ENCODE measurements at regions not wholly inside any gene's neighbourhood (a gene's known extent, or its start where the extent isn't known, plus 50 kb on each side); places are given as distances from the start of the nearest gene placed in this dataset.
A peak's percentile ranks its signal among the peaks of the same experiment; 100 is the strongest.
"Not testable (repeated sequence)": the region's sequence is repeated elsewhere in the genome, so short reads cannot be mapped to it uniquely, and the experiment has no call there.

GRCh38 chr15:59812250-59812870, 123.2 kb upstream of the BNIP2 start:
- WGBS: 73% methylated on average over 15 of the region's 15 CpGs
- Histone ChIP-seq H3K9me3 (ENCODE audit: insufficient read depth, low read depth, low read length) (no peaks in the 10 kb centered on the region), H3K27me3 (ENCODE audit: insufficient read depth, low read length) (no peaks in the 10 kb centered on the region), H3K4me1 (ENCODE audit: insufficient read depth, low read length) (peaks cover 8% of the 10 kb centered on the region; the same call in 1 of the 2 replicates), H3K36me3 (ENCODE audit: insufficient read depth, low read length) (no peaks in the 10 kb centered on the region), H3K27ac (ENCODE audit: low read depth, low read length) (no peak overlapping the region), H3K4me3 (ENCODE audit: low read length) (no peak overlapping the region), H3K9ac (ENCODE audit: low read depth, low read length) (no peak overlapping the region)

- H3K27me3 ChIP-seq (ENCODE audit: insufficient read depth, low read length); H3K9me3 ChIP-seq (ENCODE audit: insufficient read depth, low read depth, low read length); H3K36me3 ChIP-seq (ENCODE audit: insufficient read depth, low read length); H3K27ac ChIP-seq (ENCODE audit: low read depth, low read length); H3K4me1 ChIP-seq (ENCODE audit: insufficient read depth, low read length): not testable (repeated sequence)
- Histone ChIP-seq H3K4me3 (ENCODE audit: low read length) (peak overlapping the region; percentile 47), H3K9ac (ENCODE audit: low read depth, low read length) (peak overlapping the region; percentile 61; the same call in 1 of the 2 replicates)
- 52% methylated on average over 19 of the region's 19 CpGs for WGBS
Observed at GRCh38 chr15:59803293-59803966, 114.3 kb upstream of the BNIP2 start.

GRCh38 chr15:59801649-59802048, 112.5 kb upstream of the BNIP2 start:
- H3K27ac ChIP-seq (ENCODE audit: low read depth, low read length): no peak overlapping the region
- 83% methylated on average over 1 of the region's 1 CpG for WGBS

GRCh38 chr15:59798605-59798917, 109.4 kb upstream of the BNIP2 start:
- Histone ChIP-seq H3K4me1 (ENCODE audit: insufficient read depth, low read length) (0 out of 2 replicates have a peak, but pooled peaks cover 6% of the 10 kb centered on the region), H3K36me3 (ENCODE audit: insufficient read depth, low read length) (no peaks in the 10 kb centered on the region), H3K9ac (ENCODE audit: low read depth, low read length) (no peak overlapping the region), H3K9me3 (ENCODE audit: insufficient read depth, low read depth, low read length) (no peaks in the 10 kb centered on the region), H3K27ac (ENCODE audit: low read depth, low read length) (no peak overlapping the region), H3K27me3 (ENCODE audit: insufficient read depth, low read length) (no peaks in the 10 kb centered on the region), H3K4me3 (ENCODE audit: low read length) (no peak overlapping the region)
- WGBS: 64% methylated on average over 5 of the region's 5 CpGs

More at GRCh38 chr15:59801649-59802048, 112.5 kb upstream of the BNIP2 start:
- H3K36me3 ChIP-seq (ENCODE audit: insufficient read depth, low read length): no peaks in the 10 kb centered on the region
- H3K9me3 ChIP-seq (ENCODE audit: insufficient read depth, low read depth, low read length): no peaks in the 10 kb centered on the region
- H3K9ac ChIP-seq (ENCODE audit: low read depth, low read length): no peak overlapping the region
- no peak overlapping the region for H3K4me3 ChIP-seq (ENCODE audit: low read length)
- H3K4me1 ChIP-seq (ENCODE audit: insufficient read depth, low read length): 0 out of 2 replicates have a peak, but pooled peaks cover 6% of the 10 kb centered on the region
- H3K27me3 ChIP-seq (ENCODE audit: insufficient read depth, low read length): no peaks in the 10 kb centered on the region

- Histone ChIP-seq H3K27me3 (ENCODE audit: insufficient read depth, low read length) (no peaks in the 10 kb centered on the region), H3K4me1 (ENCODE audit: insufficient read depth, low read length) (0 out of 2 replicates have a peak, but pooled peaks cover 2% of the 10 kb centered on the region), H3K27ac (ENCODE audit: low read depth, low read length) (no peak overlapping the region), H3K4me3 (ENCODE audit: low read length) (no peak overlapping the region), H3K36me3 (ENCODE audit: insufficient read depth, low read length) (no peaks in the 10 kb centered on the region), H3K9me3 (ENCODE audit: insufficient read depth, low read depth, low read length) (no peaks in the 10 kb centered on the region), H3K9ac (ENCODE audit: low read depth, low read length) (no peak overlapping the region)
- WGBS: 100% methylated on average over 3 of the region's 3 CpGs
Observed at GRCh38 chr15:59797756-59798604, 108.9 kb upstream of the BNIP2 start.

GRCh38 chr15:59794229-59794886, 105.2 kb upstream of the BNIP2 start:
- no peak overlapping the region for H3K4me3 ChIP-seq (ENCODE audit: low read length)
- H3K4me1 ChIP-seq (ENCODE audit: insufficient read depth, low read length): no peaks in the 10 kb centered on the region
- no peak overlapping the region for H3K27ac ChIP-seq (ENCODE audit: low read depth, low read length)
- no peaks in the 10 kb centered on the region for H3K9me3 ChIP-seq (ENCODE audit: insufficient read depth, low read depth, low read length)
- WGBS: 80% methylated on average over 6 of the region's 7 CpGs
- no peaks in the 10 kb centered on the region for H3K27me3 ChIP-seq (ENCODE audit: insufficient read depth, low read length)
- no peak overlapping the region for H3K9ac ChIP-seq (ENCODE audit: low read depth, low read length)
- no peaks in the 10 kb centered on the region for H3K36me3 ChIP-seq (ENCODE audit: insufficient read depth, low read length)

- H3K9me3 ChIP-seq (ENCODE audit: insufficient read depth, low read depth, low read length): no peaks in the 10 kb centered on the region
- no peak overlapping the region for H3K27ac ChIP-seq (ENCODE audit: low read depth, low read length)
- no peaks in the 10 kb centered on the region for H3K36me3 ChIP-seq (ENCODE audit: insufficient read depth, low read length)
- WGBS: 94% methylated on average over 13 of the region's 13 CpGs
- no peak overlapping the region for H3K9ac ChIP-seq (ENCODE audit: low read depth, low read length)
- no peaks in the 10 kb centered on the region for H3K27me3 ChIP-seq (ENCODE audit: insufficient read depth, low read length)
- H3K4me1 ChIP-seq (ENCODE audit: insufficient read depth, low read length): no peaks in the 10 kb centered on the region
- H3K4me3 ChIP-seq (ENCODE audit: low read length): no peak overlapping the region
Observed at GRCh38 chr15:59792359-59792758, 103.2 kb upstream of the BNIP2 start.

- H3K9ac ChIP-seq (ENCODE audit: low read depth, low read length): no peak overlapping the region
- WGBS: 86% methylated on average over 3 of the region's 3 CpGs
- H3K27ac ChIP-seq (ENCODE audit: low read depth, low read length): no peak overlapping the region
- no peak overlapping the region for H3K4me3 ChIP-seq (ENCODE audit: low read length)
- H3K27me3 ChIP-seq (ENCODE audit: insufficient read depth, low read length): no peaks in the 10 kb centered on the region
- H3K9me3 ChIP-seq (ENCODE audit: insufficient read depth, low read depth, low read length): no peaks in the 10 kb centered on the region
- H3K4me1 ChIP-seq (ENCODE audit: insufficient read depth, low read length): no peaks in the 10 kb centered on the region
- no peaks in the 10 kb centered on the region for H3K36me3 ChIP-seq (ENCODE audit: insufficient read depth, low read length)
Observed at GRCh38 chr15:59791755-59792154, 102.6 kb upstream of the BNIP2 start.

- H3K27ac ChIP-seq (ENCODE audit: low read depth, low read length): no peak overlapping the region
- H3K36me3 ChIP-seq (ENCODE audit: insufficient read depth, low read length): no peaks in the 10 kb centered on the region
- no peak overlapping the region for H3K9ac ChIP-seq (ENCODE audit: low read depth, low read length)
- H3K4me3 ChIP-seq (ENCODE audit: low read length): no peak overlapping the region
- H3K4me1 ChIP-seq (ENCODE audit: insufficient read depth, low read length): no peaks in the 10 kb centered on the region
- 82% methylated on average over 5 of the region's 5 CpGs for WGBS
- H3K9me3 ChIP-seq (ENCODE audit: insufficient read depth, low read depth, low read length): no peaks in the 10 kb centered on the region
- no peaks in the 10 kb centered on the region for H3K27me3 ChIP-seq (ENCODE audit: insufficient read depth, low read length)
Observed at GRCh38 chr15:59791079-59791478, 102.0 kb upstream of the BNIP2 start.

- H3K36me3 ChIP-seq (ENCODE audit: insufficient read depth, low read length); H3K9ac ChIP-seq (ENCODE audit: low read depth, low read length); H3K4me3 ChIP-seq (ENCODE audit: low read length); H3K27me3 ChIP-seq (ENCODE audit: insufficient read depth, low read length); H3K4me1 ChIP-seq (ENCODE audit: insufficient read depth, low read length); H3K9me3 ChIP-seq (ENCODE audit: insufficient read depth, low read depth, low read length); H3K27ac ChIP-seq (ENCODE audit: low read depth, low read length): not testable (repeated sequence)
- 89% methylated on average over 3 of the region's 3 CpGs for WGBS
Observed at GRCh38 chr15:59786466-59786865, 97.3 kb upstream of the BNIP2 start.

- H3K9me3 ChIP-seq (ENCODE audit: insufficient read depth, low read depth, low read length); H3K36me3 ChIP-seq (ENCODE audit: insufficient read depth, low read length); H3K9ac ChIP-seq (ENCODE audit: low read depth, low read length); H3K4me3 ChIP-seq (ENCODE audit: low read length); H3K27me3 ChIP-seq (ENCODE audit: insufficient read depth, low read length); H3K27ac ChIP-seq (ENCODE audit: low read depth, low read length); H3K4me1 ChIP-seq (ENCODE audit: insufficient read depth, low read length): not testable (repeated sequence)
- WGBS: 94% methylated on average over 1 of the region's 1 CpG
Observed at GRCh38 chr15:59785981-59786380, 96.9 kb upstream of the BNIP2 start.

Data from HUES64 (cell line).